Nephron progenitor cell (in vitro differentiated cells): ENCODE measurements at regions not wholly inside any gene's neighbourhood (a gene's known extent, or its start where the extent isn't known, plus 50 kb on each side); places are given as distances from the start of the nearest gene placed in this dataset.

Source experiments
- DNase-seq: peaks from one replicate; pipeline ENCODE4 v3.0.0; 2021
- H3K27ac Mint-ChIP-seq: 2 replicates; pipeline ENCODE4 v1.8.0; 2021; ENCODE audit warnings: mild to moderate bottlenecking, moderate library complexity, mixed read lengths
- H3K27me3 Mint-ChIP-seq: 2 replicates; pipeline ENCODE4 v1.8.0; 2021; ENCODE audit warnings: mild to moderate bottlenecking, low read depth, mixed read lengths; ENCODE audit not compliant: poor library complexity
- H3K36me3 Mint-ChIP-seq: 2 replicates; pipeline ENCODE4 v1.8.0; 2021; ENCODE audit warnings: low read depth, mixed read lengths
- H3K4me1 Mint-ChIP-seq: 2 replicates; pipeline ENCODE4 v1.8.0; 2021; ENCODE audit warnings: mixed read lengths
- H3K4me3 Mint-ChIP-seq: 2 replicates; pipeline ENCODE4 v1.8.0; 2021; ENCODE audit warnings: mild to moderate bottlenecking, moderate library complexity, mixed read lengths
- H3K9me3 Mint-ChIP-seq: 2 replicates; pipeline ENCODE4 v1.8.0; 2021; ENCODE audit warnings: mild to moderate bottlenecking, moderate library complexity, mixed read lengths
- TF ChIP-seq, protein P1 (sequence below): fragments of 200-600 bp; sonication (generic); IDR thresholded peaks from 2 replicates; pipeline ENCODE4 v1.5.0; 2021; ENCODE audit warnings: antibody characterized with exemption

DNA sequence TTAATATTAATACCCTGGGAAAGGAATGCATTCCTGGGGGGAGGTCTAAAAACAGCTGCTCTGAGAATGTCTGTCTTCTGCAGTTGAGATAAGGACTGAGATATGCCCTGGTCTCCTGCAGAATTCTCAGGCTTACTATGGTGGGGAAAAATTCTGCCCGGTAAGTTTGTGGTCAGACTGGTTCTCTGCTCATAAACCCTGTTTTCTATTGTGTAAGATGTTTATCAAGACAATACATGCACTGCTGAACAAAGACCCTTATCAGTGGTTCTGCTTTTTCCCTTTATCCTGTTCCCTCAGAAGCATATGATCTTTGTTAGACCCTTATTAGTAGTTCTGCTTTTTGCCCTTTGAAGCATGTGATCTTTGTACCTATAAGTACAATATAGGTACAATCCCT, 494.6 kb downstream of the CNTN6 start:
- Mint-ChIP-seq H3K4me3 (no peak overlapping the region), H3K9me3 (peaks cover 15% of the 10 kb centered on the region), H3K27me3 (no peaks in the 10 kb centered on the region), H3K27ac (no peak overlapping the region), H3K36me3 (no peaks in the 10 kb centered on the region), H3K4me1 (no peaks in the 10 kb centered on the region)
- TF ChIP-seq, protein P1, sequence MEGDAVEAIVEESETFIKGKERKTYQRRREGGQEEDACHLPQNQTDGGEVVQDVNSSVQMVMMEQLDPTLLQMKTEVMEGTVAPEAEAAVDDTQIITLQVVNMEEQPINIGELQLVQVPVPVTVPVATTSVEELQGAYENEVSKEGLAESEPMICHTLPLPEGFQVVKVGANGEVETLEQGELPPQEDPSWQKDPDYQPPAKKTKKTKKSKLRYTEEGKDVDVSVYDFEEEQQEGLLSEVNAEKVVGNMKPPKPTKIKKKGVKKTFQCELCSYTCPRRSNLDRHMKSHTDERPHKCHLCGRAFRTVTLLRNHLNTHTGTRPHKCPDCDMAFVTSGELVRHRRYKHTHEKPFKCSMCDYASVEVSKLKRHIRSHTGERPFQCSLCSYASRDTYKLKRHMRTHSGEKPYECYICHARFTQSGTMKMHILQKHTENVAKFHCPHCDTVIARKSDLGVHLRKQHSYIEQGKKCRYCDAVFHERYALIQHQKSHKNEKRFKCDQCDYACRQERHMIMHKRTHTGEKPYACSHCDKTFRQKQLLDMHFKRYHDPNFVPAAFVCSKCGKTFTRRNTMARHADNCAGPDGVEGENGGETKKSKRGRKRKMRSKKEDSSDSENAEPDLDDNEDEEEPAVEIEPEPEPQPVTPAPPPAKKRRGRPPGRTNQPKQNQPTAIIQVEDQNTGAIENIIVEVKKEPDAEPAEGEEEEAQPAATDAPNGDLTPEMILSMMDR: no peak
- no peak for DNase-seq

DNA sequence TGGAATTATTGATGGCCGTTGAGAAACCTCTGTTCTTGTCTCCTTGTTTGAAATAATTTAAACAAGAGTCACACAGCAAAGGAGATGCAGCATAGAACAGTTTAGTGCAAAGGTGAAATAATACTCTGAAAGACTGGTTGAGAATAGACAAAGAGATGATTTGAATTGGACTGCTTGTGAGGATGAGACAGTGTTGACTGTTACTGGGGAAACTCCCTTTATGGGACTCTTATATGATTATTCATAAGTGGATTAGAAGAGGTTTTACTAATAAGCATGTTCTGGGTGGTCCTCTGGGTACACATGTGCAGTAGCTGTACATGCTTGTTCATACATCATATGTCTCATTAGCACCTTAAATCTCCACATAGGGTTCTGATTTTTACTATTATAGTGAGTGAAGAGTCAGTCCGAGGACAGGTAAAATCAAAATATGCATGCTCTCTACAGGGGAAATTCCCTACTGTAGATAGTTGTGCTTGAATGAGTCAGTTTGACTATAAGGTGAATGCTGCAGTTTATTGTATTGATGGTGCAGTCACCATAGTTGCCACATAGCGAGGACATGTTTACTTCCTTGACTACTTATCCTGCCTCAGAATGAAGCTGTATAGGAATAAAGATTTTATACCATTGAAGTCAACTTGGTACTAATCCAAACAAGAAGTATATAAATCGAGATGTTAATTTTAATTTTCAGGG, 498.7 kb downstream of the CNTN6 start:
- Mint-ChIP-seq H3K36me3 (no peaks in the 10 kb centered on the region), H3K27me3 (no peaks in the 10 kb centered on the region)

DNA sequence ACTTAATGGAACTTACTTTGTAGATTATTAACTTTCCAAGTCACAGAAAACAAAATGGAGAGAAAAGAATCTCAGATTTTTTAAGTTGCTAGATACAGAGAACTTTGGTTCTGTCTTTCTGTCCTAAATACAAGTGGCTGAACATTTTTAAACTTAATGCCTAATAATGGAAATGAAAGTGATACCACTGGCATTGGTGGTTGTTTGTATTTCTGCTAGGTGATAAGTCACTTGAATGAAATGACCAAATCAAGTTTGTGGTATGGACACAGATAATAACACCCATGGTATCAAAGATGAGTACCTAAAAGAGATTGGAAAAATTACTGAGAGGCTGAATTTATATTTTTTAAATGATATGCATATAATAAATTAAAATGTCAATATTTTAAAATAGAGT, 502.1 kb downstream of the CNTN6 start:
- Mint-ChIP-seq H3K27me3 (no peaks in the 10 kb centered on the region), H3K36me3 (no peaks in the 10 kb centered on the region), H3K27ac (no peak overlapping the region), H3K4me1 (no peaks in the 10 kb centered on the region), H3K9me3 (peaks cover 8% of the 10 kb centered on the region), H3K4me3 (no peak overlapping the region)
- DNase-seq: no peak
- TF ChIP-seq, protein P1: no peak

More for the DNA sequence above, 498.7 kb downstream of the CNTN6 start:
- Mint-ChIP-seq H3K4me3 (no peak overlapping the region), H3K9me3 (peaks cover 15% of the 10 kb centered on the region), H3K27ac (no peak overlapping the region), H3K4me1 (no peaks in the 10 kb centered on the region)
- DNase-seq: no peak
- TF ChIP-seq, protein P1: no peak

DNA sequence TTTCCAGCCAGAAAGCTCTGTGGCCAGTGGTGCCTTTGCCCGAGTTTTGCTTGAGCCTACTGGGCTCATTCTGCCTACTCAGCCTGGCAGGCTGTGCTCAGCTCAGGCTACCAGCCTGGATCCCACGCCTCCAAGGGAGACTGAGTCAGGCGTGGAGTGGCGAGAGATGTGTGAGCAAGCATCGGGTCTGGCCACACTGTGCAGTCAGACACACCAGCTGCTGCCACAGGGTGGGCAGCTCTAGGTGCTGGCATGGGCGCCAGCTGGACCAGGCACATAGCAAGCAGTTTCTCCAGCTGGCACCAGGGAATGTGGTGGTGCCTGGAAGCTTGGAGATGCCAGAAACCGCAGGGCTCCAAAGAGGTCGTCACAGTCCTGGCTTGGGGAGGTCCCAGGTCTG, 498.5 kb upstream of the CNTN4 start:
- DNase-seq: no peak
- no peaks in the 10 kb centered on the region for H3K4me1 Mint-ChIP-seq
- no peak overlapping the region for H3K4me3 Mint-ChIP-seq
- H3K27ac Mint-ChIP-seq: no peak overlapping the region
- H3K9me3 Mint-ChIP-seq: no peaks in the 10 kb centered on the region
- H3K36me3 Mint-ChIP-seq: no peaks in the 10 kb centered on the region
- TF ChIP-seq, protein P1: no peak
- no peaks in the 10 kb centered on the region for H3K27me3 Mint-ChIP-seq

DNA sequence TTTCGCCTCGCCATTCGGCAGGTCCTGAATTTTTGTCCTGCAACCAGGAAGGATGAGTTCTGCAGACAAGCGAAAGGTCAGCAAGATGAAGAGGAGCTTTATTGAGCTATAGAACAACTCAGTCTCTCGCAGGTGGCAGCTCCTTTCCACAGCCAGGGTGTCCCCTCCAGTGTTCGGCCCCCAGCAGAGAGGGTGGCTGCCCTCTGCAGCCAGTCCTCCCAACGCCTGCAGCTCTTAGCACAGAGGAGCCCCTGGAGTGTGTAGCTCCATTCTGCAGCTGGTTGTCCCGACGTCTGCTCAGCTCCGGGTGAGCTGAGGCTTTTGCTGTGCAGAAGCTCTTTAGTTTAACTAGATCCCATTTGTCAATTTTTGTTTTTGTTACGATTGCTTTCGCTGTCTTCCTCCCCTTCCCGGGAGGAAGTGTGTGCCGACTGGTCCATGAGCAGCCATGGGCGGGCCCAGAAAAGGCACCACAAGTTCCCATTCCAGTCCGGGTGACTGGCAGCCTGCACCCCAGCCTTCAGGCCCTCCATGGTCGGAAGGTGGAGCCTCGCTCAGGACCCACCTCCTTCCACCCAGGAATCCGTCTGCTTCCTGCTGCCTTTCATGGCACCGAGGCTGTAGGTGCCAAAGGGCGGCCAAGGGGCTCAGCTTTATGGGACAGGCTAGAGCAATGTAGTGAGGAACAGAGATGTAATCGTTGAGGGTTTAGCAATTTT, 497.8 kb upstream of the CNTN4 start:
- H3K27me3 Mint-ChIP-seq: no peaks in the 10 kb centered on the region
- no peak for DNase-seq
- TF ChIP-seq, protein P1: no peak
- no peak overlapping the region for H3K27ac Mint-ChIP-seq
- H3K9me3 Mint-ChIP-seq: no peaks in the 10 kb centered on the region
- H3K36me3 Mint-ChIP-seq: no peaks in the 10 kb centered on the region
- H3K4me3 Mint-ChIP-seq: no peak overlapping the region
- H3K4me1 Mint-ChIP-seq: no peaks in the 10 kb centered on the region

DNA sequence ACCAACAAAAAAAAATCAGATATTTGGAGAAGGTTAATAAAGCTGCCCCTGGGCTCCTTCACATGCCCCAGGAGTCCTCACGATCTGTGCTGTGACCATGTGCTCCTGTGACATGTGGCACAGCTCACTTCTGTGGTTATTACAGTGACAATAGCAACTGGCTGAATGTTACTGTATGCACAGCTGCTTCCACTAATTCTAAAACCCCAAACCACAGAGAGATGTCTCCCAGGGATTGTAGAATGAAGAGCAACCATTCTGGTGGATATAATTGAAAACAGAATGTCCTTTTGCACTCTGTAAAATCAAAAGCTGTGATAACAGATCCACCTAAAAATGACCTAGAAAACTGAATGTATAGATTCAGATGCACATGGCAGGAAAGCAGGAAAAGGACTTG, 489.2 kb upstream of the CNTN4 start:
- DNase-seq: no peak
- Mint-ChIP-seq H3K4me3 (no peak overlapping the region), H3K27me3 (no peaks in the 10 kb centered on the region), H3K27ac (no peak overlapping the region), H3K9me3 (no peaks in the 10 kb centered on the region), H3K36me3 (no peaks in the 10 kb centered on the region), H3K4me1 (no peaks in the 10 kb centered on the region)
- TF ChIP-seq, protein P1: no peak
